ENCODE measurements at regions not wholly inside any gene's neighbourhood (a gene's known extent, or its start where the extent isn't known, plus 50 kb on each side); places are given as distances from the start of the nearest gene placed in this dataset.

GRCh38 chr1:79110749-79111148, 104.2 kb upstream of the ADGRL4 start:
- no peak for DNase-seq (ENCODE audit: low read depth in 3 of 3, low spot score in 2 of 3)

- DNase-seq (ENCODE audit: low read depth in 3 of 3, low spot score in 2 of 3), result no peak
Observed at GRCh38 chr1:79109445-79109844, 102.9 kb upstream of the ADGRL4 start.

- DNase-seq (ENCODE audit: low read depth in 3 of 3, low spot score in 2 of 3), result no peak
Observed at GRCh38 chr1:79105500-79105899, 99.0 kb upstream of the ADGRL4 start.

GRCh38 chr1:79104617-79105016, 98.1 kb upstream of the ADGRL4 start:
- no peak for DNase-seq (ENCODE audit: low read depth in 3 of 3, low spot score in 2 of 3)

GRCh38 chr1:79100385-79100784, 93.9 kb upstream of the ADGRL4 start:
- DNase-seq (ENCODE audit: low read depth in 3 of 3, low spot score in 2 of 3), result no peak

- DNase-seq (ENCODE audit: low read depth in 3 of 3, low spot score in 2 of 3), result no peak
Observed at GRCh38 chr1:79090985-79091384, 84.5 kb upstream of the ADGRL4 start.

- no peak for DNase-seq (ENCODE audit: low read depth in 3 of 3, low spot score in 2 of 3)
Observed at GRCh38 chr1:79089946-79090345, 83.4 kb upstream of the ADGRL4 start.

- DNase-seq (ENCODE audit: low read depth in 3 of 3, low spot score in 2 of 3), result no peak
Observed at GRCh38 chr1:79082233-79082632, 75.7 kb upstream of the ADGRL4 start.

GRCh38 chr1:79079770-79080169, 73.2 kb upstream of the ADGRL4 start:
- peak; percentile 27 to 45 (median 41) for DNase-seq (ENCODE audit: low read depth in 3 of 3, low spot score in 2 of 3)

- DNase-seq (ENCODE audit: low read depth in 3 of 3, low spot score in 2 of 3), result no peak
Observed at GRCh38 chr1:79074975-79075374, 68.4 kb upstream of the ADGRL4 start.

- no peak for DNase-seq (ENCODE audit: low read depth in 3 of 3, low spot score in 2 of 3)
Observed at GRCh38 chr1:79069828-79070227, 63.3 kb upstream of the ADGRL4 start.

GRCh38 chr1:79059341-79059740, 52.8 kb upstream of the ADGRL4 start:
- DNase-seq (ENCODE audit: low read depth in 3 of 3, low spot score in 2 of 3), result no peak

Data from right renal cortex interstitium (tissue), 3 donors.